IPS-15b (cell line): ENCODE measurements at regions not wholly inside any gene's neighbourhood (a gene's known extent, or its start where the extent isn't known, plus 50 kb on each side); places are given as distances from the start of the nearest gene placed in this dataset.

Experiments
- H3K27me3 ChIP-seq: one replicate; pipeline ENCODE4 v1.6.1; 2013; ENCODE audit warnings: low read length; ENCODE audit not compliant: control insufficient read depth, insufficient read depth
- H3K36me3 ChIP-seq: one replicate; pipeline ENCODE4 v1.6.1; 2013; ENCODE audit warnings: low read length; ENCODE audit not compliant: control insufficient read depth, insufficient read depth
- H3K4me1 ChIP-seq: one replicate; pipeline ENCODE4 v1.6.1; 2013; ENCODE audit warnings: mild to moderate bottlenecking, low read length; ENCODE audit not compliant: control insufficient read depth, insufficient read depth
- H3K4me3 ChIP-seq: one replicate; pipeline ENCODE4 v1.5.1; 2013; ENCODE audit warnings: low read depth, low read length
- H3K9ac ChIP-seq: one replicate; pipeline ENCODE4 v1.6.1; 2013; ENCODE audit warnings: low read depth, mild to moderate bottlenecking, low read length
- H3K9me3 ChIP-seq: one replicate; pipeline ENCODE4 v1.6.1; 2013; ENCODE audit warnings: mild to moderate bottlenecking, low read length; ENCODE audit not compliant: control insufficient read depth, insufficient read depth

- H3K36me3 ChIP-seq: no peaks in the 10 kb centered on the region
- no peaks in the 10 kb centered on the region for H3K9me3 ChIP-seq
- H3K4me1 ChIP-seq: no peaks in the 10 kb centered on the region
- no peak overlapping the region for H3K9ac ChIP-seq
- no peaks in the 10 kb centered on the region for H3K27me3 ChIP-seq
- no peak overlapping the region for H3K4me3 ChIP-seq
Measured at GRCh38 chr4:18751083-18751482, 729.5 kb upstream of the LCORL start.

GRCh38 chr4:18749391-18749790 is 727.8 kb upstream of the LCORL start:
- Histone ChIP-seq H3K9me3 (no peaks in the 10 kb centered on the region), H3K36me3 (no peaks in the 10 kb centered on the region), H3K9ac (no peak overlapping the region), H3K4me1 (no peaks in the 10 kb centered on the region), H3K4me3 (no peak overlapping the region), H3K27me3 (no peaks in the 10 kb centered on the region)

GRCh38 chr4:18736551-18736950 is 715.0 kb upstream of the LCORL start:
- Histone ChIP-seq H3K36me3 (no peaks in the 10 kb centered on the region), H3K4me1 (no peaks in the 10 kb centered on the region), H3K4me3 (no peak overlapping the region), H3K9ac (no peak overlapping the region), H3K9me3 (no peaks in the 10 kb centered on the region), H3K27me3 (no peaks in the 10 kb centered on the region)

GRCh38 chr4:18735740-18736268 is 714.2 kb upstream of the LCORL start:
- Histone ChIP-seq H3K9me3 (no peaks in the 10 kb centered on the region), H3K36me3 (no peaks in the 10 kb centered on the region), H3K27me3 (no peaks in the 10 kb centered on the region)

GRCh38 chr4:18734405-18734804 is 712.9 kb upstream of the LCORL start:
- H3K4me1 ChIP-seq: no peaks in the 10 kb centered on the region
- no peaks in the 10 kb centered on the region for H3K36me3 ChIP-seq
- H3K27me3 ChIP-seq: no peaks in the 10 kb centered on the region
- H3K4me3 ChIP-seq: no peak overlapping the region
- H3K9me3 ChIP-seq: no peaks in the 10 kb centered on the region
- H3K9ac ChIP-seq: no peak overlapping the region

More at GRCh38 chr4:18735740-18736268, 714.2 kb upstream of the LCORL start:
- H3K4me3 ChIP-seq: no peak overlapping the region
- no peak overlapping the region for H3K9ac ChIP-seq
- H3K4me1 ChIP-seq: no peaks in the 10 kb centered on the region

GRCh38 chr4:18733961-18734360 is 712.4 kb upstream of the LCORL start:
- no peak overlapping the region for H3K9ac ChIP-seq
- H3K4me1 ChIP-seq: no peaks in the 10 kb centered on the region
- H3K27me3 ChIP-seq: no peaks in the 10 kb centered on the region
- no peaks in the 10 kb centered on the region for H3K9me3 ChIP-seq
- no peaks in the 10 kb centered on the region for H3K36me3 ChIP-seq
- no peak overlapping the region for H3K4me3 ChIP-seq

- no peaks in the 10 kb centered on the region for H3K4me1 ChIP-seq
- no peak overlapping the region for H3K9ac ChIP-seq
- no peaks in the 10 kb centered on the region for H3K9me3 ChIP-seq
- no peaks in the 10 kb centered on the region for H3K36me3 ChIP-seq
- no peaks in the 10 kb centered on the region for H3K27me3 ChIP-seq
- no peak overlapping the region for H3K4me3 ChIP-seq
Measured at GRCh38 chr4:18722748-18723191, 701.2 kb upstream of the LCORL start.

- H3K4me1 ChIP-seq: peaks cover 9% of the 10 kb centered on the region
- no peaks in the 10 kb centered on the region for H3K9me3 ChIP-seq
- H3K4me3 ChIP-seq: no peak overlapping the region
- H3K27me3 ChIP-seq: no peaks in the 10 kb centered on the region
- H3K9ac ChIP-seq: no peak overlapping the region
- no peaks in the 10 kb centered on the region for H3K36me3 ChIP-seq
Measured at GRCh38 chr4:18698119-18698883, 676.7 kb upstream of the LCORL start.

GRCh38 chr4:18695733-18696527 is 674.4 kb upstream of the LCORL start:
- Histone ChIP-seq H3K36me3 (no peaks in the 10 kb centered on the region), H3K4me3 (no peak overlapping the region), H3K9ac (no peak overlapping the region), H3K27me3 (no peaks in the 10 kb centered on the region), H3K4me1 (peaks cover 24% of the 10 kb centered on the region), H3K9me3 (no peaks in the 10 kb centered on the region)

GRCh38 chr4:18691431-18692200 is 670.1 kb upstream of the LCORL start:
- Histone ChIP-seq H3K4me1 (peaks cover 33% of the 10 kb centered on the region), H3K9ac (no peak overlapping the region), H3K4me3 (no peak overlapping the region), H3K27me3 (no peaks in the 10 kb centered on the region), H3K36me3 (no peaks in the 10 kb centered on the region), H3K9me3 (no peaks in the 10 kb centered on the region)

- no peak overlapping the region for H3K4me3 ChIP-seq
- H3K9me3 ChIP-seq: no peaks in the 10 kb centered on the region
- no peaks in the 10 kb centered on the region for H3K36me3 ChIP-seq
- H3K27me3 ChIP-seq: no peaks in the 10 kb centered on the region
- H3K9ac ChIP-seq: no peak overlapping the region
- peaks cover 33% of the 10 kb centered on the region for H3K4me1 ChIP-seq
Measured at GRCh38 chr4:18690291-18690955, 668.9 kb upstream of the LCORL start.
